SK-N-SH (cell line): ENCODE measurements at regions not wholly inside any gene's neighbourhood (a gene's known extent, or its start where the extent isn't known, plus 50 kb on each side); places are given as distances from the start of the nearest gene placed in this dataset.
A peak's percentile ranks its signal among the peaks of the same experiment; 100 is the strongest.

Experiments used
- CTCF ChIA-PET: fragments of 300-600, 350-600 bp; formaldehyde crosslinking; extraction: SDS; loops from one replicate; lab custom pipeline; 2021; lab: Yijun Ruan, JAX
- POLR2A ChIA-PET: fragments of 350-600 bp; sonication (Branson Sonifier 250); formaldehyde crosslinking; extraction: SDS; loops from one replicate; lab custom pipeline; 2020; ENCODE audit warnings: antibody characterized with exemption, inconsistent platforms; lab: Yijun Ruan, JAX
- DNase-seq: peaks from one replicate; pipeline ENCODE4 v3.0.0; 2012
- H2AFZ ChIP-seq: fragments of 200-600 bp; sonication (generic); 2 replicates; pipeline ENCODE4 v1.8.1; 2016; ENCODE audit warnings: antibody characterized with exemption, mild to moderate bottlenecking, low read depth
- H3F3A ChIP-seq: fragments of 200-600 bp; sonication (generic); replicated peaks from 2 replicates; pipeline ENCODE3; 2016; ENCODE audit warnings: antibody characterized with exemption, mild to moderate bottlenecking; ENCODE audit not compliant: insufficient read depth
- H3K27ac ChIP-seq, 2 experiments: fragments of 200-500 bp in 1 of 2; fragments of 200-600 bp in 1 of 2; sonication (Bioruptor generic) in 1 of 2; sonication (generic), shearing (Covaris generic) in 1 of 2; 2 replicates each; pipeline versions ENCODE4 v1.5.1 to v1.6.1; 2014 to 2016; ENCODE audit warnings: low read depth in 2 of 2, inconsistent platforms in 1 of 2, low read length in 1 of 2, mild to moderate bottlenecking in 1 of 2, mixed read lengths in 1 of 2
- H3K27me3 ChIP-seq: fragments of 200-600 bp; sonication (generic), shearing (Covaris generic); 2 replicates; pipeline ENCODE4 v1.6.1; 2016; ENCODE audit warnings: mixed run types; ENCODE audit not compliant: insufficient read depth
- H3K36me3 ChIP-seq, 2 experiments: fragments of 200-500 bp in 1 of 2; fragments of 200-600 bp in 1 of 2; sonication (Bioruptor generic) in 1 of 2; sonication (generic) in 1 of 2; replicated peaks in 1 of 2; 2 replicates each; pipeline versions ENCODE3 to v1.5.1; 2014 to 2016; ENCODE audit warnings: low read length in 1 of 2, mild to moderate bottlenecking in 1 of 2; ENCODE audit not compliant: insufficient read depth in 2 of 2, control insufficient read depth in 1 of 2
- H3K4me1 ChIP-seq, 2 experiments: fragments of 200-500 bp in 1 of 2; fragments of 200-600 bp in 1 of 2; sonication (Bioruptor generic) in 1 of 2; sonication (generic), shearing (Covaris generic) in 1 of 2; 2 replicates each; pipeline versions ENCODE4 v1.5.1 to v1.6.1; 2014 to 2016; ENCODE audit warnings: low read depth in 1 of 2, low read length in 1 of 2, mixed run types in 1 of 2; ENCODE audit not compliant: insufficient read depth in 2 of 2, control insufficient read depth in 1 of 2
- H3K4me2 ChIP-seq: fragments of 200-600 bp; sonication (generic), shearing (Covaris generic); 2 replicates; pipeline ENCODE4 v1.6.1; 2017; ENCODE audit warnings: mixed run types
- H3K4me3 ChIP-seq, 2 experiments: fragments of 200-500 bp in 1 of 2; fragments of 200-600 bp in 1 of 2; sonication (Bioruptor generic) in 1 of 2; sonication (generic), shearing (Covaris generic) in 1 of 2; 2 replicates each; pipeline versions ENCODE4 v1.5.1 to v1.8.1; 2014 to 2016; ENCODE audit warnings: low read depth in 2 of 2, inconsistent platforms in 1 of 2, low read length in 1 of 2, mild to moderate bottlenecking in 1 of 2, mixed read lengths in 1 of 2, moderate library complexity in 1 of 2
- H3K79me2 ChIP-seq: fragments of 200-600 bp; sonication (generic); 2 replicates; pipeline ENCODE4 v1.8.1; 2017; ENCODE audit warnings: mild to moderate bottlenecking; ENCODE audit not compliant: insufficient read depth
- H3K9ac ChIP-seq: fragments of 200-600 bp; sonication (generic); 2 replicates; pipeline ENCODE4 v1.6.1; 2017; ENCODE audit warnings: mixed run types
- H3K9me2 ChIP-seq: fragments of 200-600 bp; sonication (generic); 2 replicates; pipeline ENCODE4 v1.6.1; 2017; ENCODE audit warnings: mixed run types
- H3K9me3 ChIP-seq: fragments of 200-600 bp; sonication (generic); 2 replicates; pipeline ENCODE4 v1.6.1; 2017; ENCODE audit warnings: mixed run types, mild to moderate bottlenecking, moderate library complexity
- H4K20me1 ChIP-seq: fragments of 200-600 bp; sonication (generic); 2 replicates; pipeline ENCODE4 v1.6.1; 2017; ENCODE audit warnings: mild to moderate bottlenecking, mixed run types; ENCODE audit not compliant: insufficient read depth
- ELF1 ChIP-seq: IDR thresholded peaks from 2 replicates; pipeline ENCODE4 v1.4.0; 2012
- FOXM1 ChIP-seq: IDR thresholded peaks from 2 replicates; pipeline ENCODE4 v1.4.0; 2012; ENCODE audit warnings: low read depth, mild to moderate bottlenecking
- GABPA ChIP-seq: IDR thresholded peaks from 2 replicates; pipeline ENCODE4 v1.4.0; 2012; ENCODE audit warnings: low read depth, mild to moderate bottlenecking
- GATA2 ChIP-seq: sonication (generic); formaldehyde crosslinking; IDR thresholded peaks from 2 replicates; pipeline ENCODE4 v1.5.0; 2020; ENCODE audit warnings: mild to moderate bottlenecking, missing genetic modification reagents
- IRF3 ChIP-seq: fragments of 150-350 bp; IDR thresholded peaks from 2 replicates; pipeline ENCODE4 v1.6.1; 2016; ENCODE audit warnings: mild to moderate bottlenecking, low read depth, low read length
- JUND ChIP-seq: IDR thresholded peaks from 2 replicates; pipeline ENCODE4 v1.4.0; 2012
- MAX ChIP-seq: IDR thresholded peaks from 2 replicates; pipeline ENCODE4 v1.4.0; 2012; ENCODE audit warnings: low read depth
- MEF2A ChIP-seq: IDR thresholded peaks from 2 replicates; pipeline ENCODE4 v1.4.0; 2012; ENCODE audit warnings: low read depth, borderline replicate concordance
- MXI1 ChIP-seq: IDR thresholded peaks from 2 replicates; pipeline ENCODE4 v1.6.1; 2012; ENCODE audit warnings: mild to moderate bottlenecking, low read depth, low read length, improper control_type of control experiment
- NFIC ChIP-seq: IDR thresholded peaks from 2 replicates; pipeline ENCODE4 v1.4.0; 2012; ENCODE audit warnings: borderline replicate concordance
- PBX3 ChIP-seq: IDR thresholded peaks from 2 replicates; pipeline ENCODE4; 2012
- POLR2AphosphoS5 ChIP-seq: IDR thresholded peaks from 2 replicates; pipeline ENCODE4 v1.6.1; 2012; ENCODE audit warnings: low read depth, low read length
- RAD21 ChIP-seq: IDR thresholded peaks from 2 replicates; pipeline ENCODE4 v1.6.1; 2012; ENCODE audit warnings: mild to moderate bottlenecking, low read length
- RCOR1 ChIP-seq: fragments of 150-350 bp; IDR thresholded peaks from 2 replicates; pipeline ENCODE4 v1.6.1; 2017; ENCODE audit warnings: antibody characterized with exemption, low read length
- RFX5 ChIP-seq: IDR thresholded peaks from 2 replicates; pipeline ENCODE4 v1.6.1; 2012; ENCODE audit warnings: mild to moderate bottlenecking, improper control_type of control experiment, low read length
- RXRA ChIP-seq: IDR thresholded peaks from 2 replicates; pipeline ENCODE4 v1.4.0; 2012; ENCODE audit warnings: low read depth, mild to moderate bottlenecking, borderline replicate concordance
- SIN3A ChIP-seq: IDR thresholded peaks from 2 replicates; pipeline ENCODE4 v1.6.1; 2012; ENCODE audit warnings: low read depth, mild to moderate bottlenecking, low read length, moderate library complexity, borderline replicate concordance
- SMC3 ChIP-seq: IDR thresholded peaks from 2 replicates; pipeline ENCODE4 v1.6.1; 2012; ENCODE audit warnings: low read depth, low read length, improper control_type of control experiment
- TAF1 ChIP-seq: IDR thresholded peaks from 2 replicates; pipeline ENCODE4 v1.6.1; 2012; ENCODE audit warnings: low read depth, mild to moderate bottlenecking, low read length, moderate library complexity, borderline replicate concordance
- TCF12 ChIP-seq: IDR thresholded peaks from 2 replicates; pipeline ENCODE4 v1.4.0; 2012
- TEAD4 ChIP-seq: IDR thresholded peaks from 2 replicates; pipeline ENCODE4 v1.4.0; 2012; ENCODE audit warnings: mild to moderate bottlenecking, borderline replicate concordance; ENCODE audit not compliant: insufficient read depth
- USF2 ChIP-seq: fragments of 150-350 bp; IDR thresholded peaks from 2 replicates; pipeline ENCODE4 v1.6.1; 2017; ENCODE audit warnings: antibody characterized with exemption, low read length, low read depth, borderline replicate concordance
- ZBTB33 ChIP-seq: IDR thresholded peaks from 2 replicates; pipeline ENCODE4 v1.4.0; 2012; ENCODE audit warnings: low read depth, borderline replicate concordance
- WGBS: methylation state at CpG from one replicate; pipeline ENCODE4 v1.1.6; 2017; ENCODE audit warnings: low lambda C conversion rate; 5-methylcytosine and 5-hydroxymethylcytosine counted together

GRCh38 chr18:41695441-41695840, 259.6 kb upstream of the PIK3C3 start:
- Histone ChIP-seq H3K9ac (no peak overlapping the region), H3K36me3 (no peaks in the 10 kb centered on the region), H3K4me2 (peak overlapping the region; percentile 40), H3F3A (no peaks in the 10 kb centered on the region), H3K27me3 (no peaks in the 10 kb centered on the region), H3K9me2 (no peaks in the 10 kb centered on the region), H3K4me1 (peaks cover 0 to 2% of the 10 kb centered on the region in 2 experiments; a peak in 2 of 4 replicates), H2AFZ (peak overlapping the region; percentile 64), H3K27ac (peak overlapping the region in 1 of 2 experiments; percentile 11; a peak in 1 of 4 replicates), H3K9me3 (no peaks in the 10 kb centered on the region), H3K4me3 (peak overlapping the region in 1 of 2 experiments; percentile 19; a peak in 1 of 4 replicates), H3K79me2 (no peaks in the 10 kb centered on the region), H4K20me1 (no peaks in the 10 kb centered on the region)
- ChIA-PET POLR2A (no interaction called here), CTCF (no interaction called here)
- TF ChIP-seq GATA2 (CRISPR knock-in tag) (no peak), RCOR1 (no peak), FOXM1 (no peak), GABPA (no peak), JUND (no peak), TEAD4 (no peak), RAD21 (no peak), MEF2A (no peak), RFX5 (no peak), PBX3 (no peak), IRF3 (no peak), MAX (no peak), ELF1 (no peak), MXI1 (no peak)
- DNase-seq = no peak

- Histone ChIP-seq H3F3A (no peaks in the 10 kb centered on the region), H2AFZ (no peak overlapping the region), H3K9me2 (no peaks in the 10 kb centered on the region), H3K36me3 (no peaks in the 10 kb centered on the region), H3K4me3 (no peak overlapping the region), H3K27me3 (no peaks in the 10 kb centered on the region), H3K27ac (peak overlapping the region in 1 of 2 experiments; percentile 79; a peak in 2 of 4 replicates), H3K4me1 (peaks cover 0 to 2% of the 10 kb centered on the region in 2 experiments; a peak in 2 of 4 replicates), H3K9me3 (no peaks in the 10 kb centered on the region), H3K9ac (no peak overlapping the region), H4K20me1 (no peaks in the 10 kb centered on the region), H3K4me2 (no peak overlapping the region), H3K79me2 (no peaks in the 10 kb centered on the region)
- POLR2A ChIA-PET = no interaction called here
- DNase-seq = no peak
- 83% methylated on average over 1 of the region's 1 CpG for WGBS
- CTCF ChIA-PET = interaction anchor here (0.7 kb wide), 1 partner anchor 53 kb away, joined by 3 read pairs; no protein-coding TSS in a partner anchor
- TF ChIP-seq ZBTB33 = no peak
- no peak for TF ChIP-seq RAD21
- TF ChIP-seq RCOR1 = no peak
- no peak for TF ChIP-seq MEF2A
- TF ChIP-seq TEAD4 = no peak
- no peak for TF ChIP-seq PBX3
- TF ChIP-seq FOXM1 = no peak
- no peak for TF ChIP-seq USF2
- TF ChIP-seq RXRA = no peak
- TF ChIP-seq GABPA = no peak
- no peak for TF ChIP-seq TAF1
- no peak for TF ChIP-seq SMC3
- no peak for TF ChIP-seq MXI1
- TF ChIP-seq NFIC = no peak
- no peak for TF ChIP-seq TCF12
- TF ChIP-seq SIN3A = no peak
- no peak for TF ChIP-seq POLR2AphosphoS5
- no peak for TF ChIP-seq GATA2 (CRISPR knock-in tag)
Observed at GRCh38 chr18:41693008-41693407, 262.0 kb upstream of the PIK3C3 start.
